Prostate gland (tissue), 2 donors: ENCODE measurements at regions not wholly inside any gene's neighbourhood (a gene's known extent, or its start where the extent isn't known, plus 50 kb on each side); places are given as distances from the start of the nearest gene placed in this dataset.

Source experiments
- CTCF ChIP-seq, 4 experiments: fragments of 200-600 bp in 2 of 4; fragments of 450-650 bp in 2 of 4; sonication (generic) in 2 of 4; IDR thresholded peaks; 1 replicate in 3 of 4; 2 replicates in 1 of 4; pipeline ENCODE4 v1.5.1; 2016 to 2019; ENCODE audit warnings: antibody characterized with exemption in 4 of 4, mild to moderate bottlenecking in 2 of 4, moderate library complexity in 2 of 4
- POLR2A ChIP-seq: fragments of 450-650 bp; IDR thresholded peaks from one replicate; pipeline ENCODE4 v1.6.1; 2016; ENCODE audit warnings: antibody characterized with exemption, mild to moderate bottlenecking

GRCh38 chr3:137172728-137173127 lies 214.9 kb downstream of the IL20RB start:
- no peak for TF ChIP-seq POLR2A
- no peak for TF ChIP-seq CTCF (IDR thresholded peaks at IDR 0.05)
